Transverse colon (tissue), 4 donors: ENCODE measurements at regions not wholly inside any gene's neighbourhood (a gene's known extent, or its start where the extent isn't known, plus 50 kb on each side); places are given as distances from the start of the nearest gene placed in this dataset.

Source experiments
- DNase-seq: peaks from one replicate; pipeline ENCODE4 v3.0.0-alpha.2; 2019
- H3K27ac ChIP-seq, 4 donors: fragments of 200-600 bp; sonication (generic); 2 replicates each; pipeline ENCODE4 v1.5.1; 2016 to 2018; ENCODE audit warnings: inconsistent platforms in 4 of 4
- H3K27me3 ChIP-seq: fragments of 200-600 bp; sonication (generic); 2 replicates; pipeline ENCODE4 v1.5.1; 2017; ENCODE audit warnings: inconsistent platforms
- H3K36me3 ChIP-seq, 4 donors: fragments of 200-600 bp; sonication (generic); 2 replicates each; pipeline ENCODE4 v1.5.1; 2017 to 2019; ENCODE audit warnings: inconsistent platforms in 4 of 4
- H3K4me1 ChIP-seq, 4 donors: fragments of 200-600 bp; sonication (generic); 2 replicates each; pipeline ENCODE4 v1.5.1; 2017 to 2020; ENCODE audit warnings: inconsistent platforms in 4 of 4
- H3K4me3 ChIP-seq, 4 donors: fragments of 200-600 bp; sonication (generic); 1 replicate in 1 of 4; 2 replicates in 3 of 4; pipeline versions ENCODE4 v1.5.1 to v1.6.1; 2017 to 2019; ENCODE audit warnings: inconsistent platforms in 4 of 4
- H3K9me3 ChIP-seq, 2 donors: fragments of 200-600 bp; sonication (generic); 2 replicates each; pipeline ENCODE4 v1.5.1; 2017 to 2019; ENCODE audit warnings: inconsistent platforms in 2 of 2
- EP300 ChIP-seq: sonication (generic); formaldehyde crosslinking; IDR thresholded peaks from one replicate; pipeline ENCODE4 v1.6.1; 2017; ENCODE audit warnings: antibody characterized with exemption, low read depth
- POLR2A ChIP-seq: fragments of 450-650 bp; IDR thresholded peaks from one replicate; pipeline ENCODE4 v1.6.1; 2016; ENCODE audit warnings: antibody characterized with exemption, mild to moderate bottlenecking, moderate library complexity
- POLR2AphosphoS5 ChIP-seq, 3 donors: sonication (generic); formaldehyde crosslinking; IDR thresholded peaks; one replicate each; pipeline ENCODE4 v1.6.1; 2016; ENCODE audit warnings: antibody characterized with exemption in 3 of 3
- WGBS, 2 donors: methylation state at CpG; one replicate each; pipeline ENCODE4 v1.1.5; 2018; ENCODE audit warnings: low coverage in 1 of 2; 5-methylcytosine and 5-hydroxymethylcytosine counted together
- in situ Hi-C, 4 donors: fragments of 200-750 bp; cut with MboI; loops; one replicate each; pipeline versions ENCODE4 v1.15.0 to v1.15.1; 2017; ENCODE audit warnings: low sequenced_read_pairs in 3 of 4, low pct_ligation_motif_present in 1 of 4, low pct_unique_long_range_greater_than_20kb in 1 of 4
- intact Hi-C: fragments of 100-400 bp; cut with DNase I; formaldehyde crosslinking; loops from one replicate; pipeline ENCODE4 v1.15.1; 2023; ENCODE audit warnings: low total_unique reads
- TF ChIP-seq, protein P1 (sequence below), 5 experiments: fragments of 200-600 bp in 3 of 5; fragments of 450-650 bp in 2 of 5; sonication (generic) in 3 of 5; IDR thresholded peaks; 1 replicate in 2 of 5; 2 replicates in 3 of 5; pipeline ENCODE4 v1.5.1; 2016 to 2017; ENCODE audit warnings: antibody characterized with exemption in 5 of 5, inconsistent platforms in 3 of 5, mild to moderate bottlenecking in 2 of 5, moderate library complexity in 1 of 5

DNA sequence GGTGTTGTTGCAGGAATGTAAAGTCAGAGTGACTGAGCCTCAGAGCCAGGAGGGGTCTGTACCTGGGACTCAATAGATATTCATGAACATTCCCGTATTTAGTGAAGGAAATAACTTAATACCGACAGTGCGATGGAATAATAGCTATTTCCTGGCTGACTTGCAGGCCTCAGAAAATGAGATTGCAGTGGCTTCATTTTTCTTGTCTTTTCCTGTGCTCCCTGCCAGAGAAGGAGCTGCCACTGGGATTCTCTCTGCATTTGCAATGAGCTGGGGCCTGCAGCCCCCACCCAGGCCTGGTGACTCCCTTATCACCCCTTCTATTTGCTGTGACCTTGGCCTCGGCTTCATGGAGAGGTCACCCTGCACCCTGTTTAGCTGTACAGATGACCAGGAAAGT is 173.4 kb downstream of the MIAT start:
- WGBS, 2 donors, result 93% methylated on average over 4 of the region's 4 CpGs; no CpG with 5 or more reads in 1 of the 2 donors
- Histone ChIP-seq H3K27me3 (no peaks in the 10 kb centered on the region), H3K4me1 (no peaks in the 10 kb centered on the region), H3K27ac (no peak overlapping the region), H3K4me3 (no peak overlapping the region), H3K9me3 (no peaks in the 10 kb centered on the region), H3K36me3 (no peaks in the 10 kb centered on the region)
- intact Hi-C loops (no loop called here), in situ Hi-C loops (no loop called here)
- no peak for DNase-seq
- TF ChIP-seq, protein P1, sequence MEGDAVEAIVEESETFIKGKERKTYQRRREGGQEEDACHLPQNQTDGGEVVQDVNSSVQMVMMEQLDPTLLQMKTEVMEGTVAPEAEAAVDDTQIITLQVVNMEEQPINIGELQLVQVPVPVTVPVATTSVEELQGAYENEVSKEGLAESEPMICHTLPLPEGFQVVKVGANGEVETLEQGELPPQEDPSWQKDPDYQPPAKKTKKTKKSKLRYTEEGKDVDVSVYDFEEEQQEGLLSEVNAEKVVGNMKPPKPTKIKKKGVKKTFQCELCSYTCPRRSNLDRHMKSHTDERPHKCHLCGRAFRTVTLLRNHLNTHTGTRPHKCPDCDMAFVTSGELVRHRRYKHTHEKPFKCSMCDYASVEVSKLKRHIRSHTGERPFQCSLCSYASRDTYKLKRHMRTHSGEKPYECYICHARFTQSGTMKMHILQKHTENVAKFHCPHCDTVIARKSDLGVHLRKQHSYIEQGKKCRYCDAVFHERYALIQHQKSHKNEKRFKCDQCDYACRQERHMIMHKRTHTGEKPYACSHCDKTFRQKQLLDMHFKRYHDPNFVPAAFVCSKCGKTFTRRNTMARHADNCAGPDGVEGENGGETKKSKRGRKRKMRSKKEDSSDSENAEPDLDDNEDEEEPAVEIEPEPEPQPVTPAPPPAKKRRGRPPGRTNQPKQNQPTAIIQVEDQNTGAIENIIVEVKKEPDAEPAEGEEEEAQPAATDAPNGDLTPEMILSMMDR (IDR thresholded peaks at IDR 0.05), result no peak
- no peak for TF ChIP-seq EP300
- TF ChIP-seq POLR2AphosphoS5 (IDR thresholded peaks at IDR 0.05), result no peak
- TF ChIP-seq POLR2A, result no peak

DNA sequence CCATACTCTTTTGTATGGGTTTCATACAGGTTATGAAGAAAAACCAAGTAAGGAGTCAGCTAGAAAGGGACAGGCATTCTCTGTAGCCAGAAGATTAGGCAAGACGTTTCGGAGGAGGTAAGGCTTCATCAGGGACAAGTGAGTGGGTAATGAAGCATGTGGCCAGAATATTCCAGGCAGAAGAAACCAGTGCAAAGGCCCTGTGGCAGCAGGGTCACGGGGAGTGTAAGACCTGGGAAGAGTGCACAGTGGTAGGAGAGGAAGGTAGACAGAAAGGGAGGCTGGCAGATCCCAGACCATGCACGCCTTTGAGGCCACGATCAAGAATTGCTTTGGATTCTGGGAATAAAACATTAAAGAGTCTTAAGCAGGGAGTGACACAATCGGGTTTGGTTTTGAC is 177.6 kb downstream of the MIAT start:
- Histone ChIP-seq H3K9me3 (no peaks in the 10 kb centered on the region), H3K27me3 (no peaks in the 10 kb centered on the region), H3K4me3 (no peak overlapping the region), H3K4me1 (no peaks in the 10 kb centered on the region), H3K27ac (no peak overlapping the region), H3K36me3 (no peaks in the 10 kb centered on the region)
- in situ Hi-C loops, result no loop called here
- intact Hi-C loops, result no loop called here
- DNase-seq, result no peak
- TF ChIP-seq POLR2AphosphoS5 (IDR thresholded peaks at IDR 0.05) (no peak), POLR2A (no peak), EP300 (no peak)
- TF ChIP-seq, protein P1 (IDR thresholded peaks at IDR 0.05), result no peak
- WGBS, 2 donors, result 89 to 97% methylated on average over 6 of the region's 6 CpGs

DNA sequence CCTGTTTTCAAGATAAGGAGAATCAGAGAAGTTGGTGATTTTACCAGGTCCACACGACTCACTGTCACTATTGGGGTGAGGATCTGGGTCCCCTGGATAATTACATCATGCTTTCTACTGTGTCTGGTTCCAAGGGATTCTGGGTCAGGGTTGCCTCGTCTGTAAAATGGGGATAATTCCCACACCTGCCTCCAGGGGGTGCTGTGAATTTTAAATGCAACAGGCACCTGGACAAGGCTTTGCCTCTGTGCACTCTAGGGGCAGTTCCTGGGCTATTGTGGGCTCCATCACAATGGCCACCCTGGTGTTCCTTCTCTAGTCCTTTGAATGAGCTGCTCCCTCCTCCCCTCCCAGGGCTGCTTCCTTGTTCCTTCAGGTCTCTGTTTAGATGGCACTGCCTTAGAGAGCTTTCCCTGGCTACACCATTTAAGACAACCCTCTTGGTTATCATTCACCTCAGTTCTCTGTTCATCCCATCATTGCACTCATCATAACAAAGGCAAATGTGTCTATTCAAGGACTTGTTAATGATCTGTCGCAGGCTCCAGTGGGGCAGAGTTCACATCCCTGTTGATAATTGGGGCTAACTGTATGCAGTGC is 178.6 kb downstream of the MIAT start:
- peak; percentile 44 for DNase-seq
- H3K4me3 ChIP-seq, result no peak overlapping the region
- TF ChIP-seq, protein P1 (IDR thresholded peaks at IDR 0.05), result peak; percentile 55 to 66 (median 59)
- TF ChIP-seq POLR2A, result no peak
- TF ChIP-seq POLR2AphosphoS5 (IDR thresholded peaks at IDR 0.05), result no peak
- no peaks in the 10 kb centered on the region for H3K27me3 ChIP-seq
- in situ Hi-C loops (no loop called here), intact Hi-C loops (no loop called here)
- no peaks in the 10 kb centered on the region for H3K36me3 ChIP-seq
- no peaks in the 10 kb centered on the region for H3K4me1 ChIP-seq
- no peaks in the 10 kb centered on the region for H3K9me3 ChIP-seq
- WGBS, 2 donors, result 40 to 86% methylated on average over 1 to 3 of the region's 3 CpGs
- no peak overlapping the region for H3K27ac ChIP-seq

DNA sequence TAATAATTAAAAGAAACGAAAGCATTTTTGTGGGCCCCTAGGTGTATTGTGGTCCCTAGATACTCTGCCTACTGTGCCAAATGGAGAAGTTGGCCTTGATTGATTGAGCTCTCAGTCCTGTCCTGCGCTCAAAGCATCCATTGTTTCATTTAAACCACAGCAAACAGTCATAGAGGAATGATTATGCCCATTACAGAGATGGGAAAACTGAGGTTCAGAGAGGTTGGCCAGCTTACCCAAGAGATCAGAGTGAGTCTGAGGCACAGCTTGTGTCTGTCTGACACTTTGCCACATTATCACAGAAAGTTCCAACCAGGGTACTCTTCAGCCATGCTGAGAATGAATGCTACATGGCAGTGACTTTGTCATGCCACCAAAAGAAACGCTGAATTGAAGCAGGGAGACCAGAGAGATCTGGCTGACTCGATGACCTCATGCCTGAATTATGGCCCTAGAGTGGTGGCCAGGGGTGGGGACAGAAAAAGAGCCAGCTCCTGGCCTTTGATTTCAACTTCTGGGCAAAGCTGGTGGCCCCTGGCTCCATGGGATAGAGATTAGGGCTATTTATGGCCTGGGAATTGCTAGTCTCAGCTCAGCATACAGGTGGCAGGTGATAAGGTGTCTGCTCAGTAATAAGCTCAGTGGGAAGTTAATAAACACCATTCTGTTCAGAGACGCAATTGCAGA is 180.5 kb downstream of the MIAT start:
- no peaks in the 10 kb centered on the region for H3K36me3 ChIP-seq
- H3K4me1 ChIP-seq, result no peaks in the 10 kb centered on the region
- TF ChIP-seq, protein P1 (IDR thresholded peaks at IDR 0.05), result no peak
- TF ChIP-seq EP300 (no peak), POLR2AphosphoS5 (IDR thresholded peaks at IDR 0.05) (no peak), POLR2A (no peak)
- H3K27ac ChIP-seq, result no peak overlapping the region
- no peaks in the 10 kb centered on the region for H3K9me3 ChIP-seq
- no peak overlapping the region for H3K4me3 ChIP-seq
- in situ Hi-C loops, result no loop called here
- DNase-seq, result no peak
- 31 to 90% methylated on average over 2 to 5 of the region's 5 CpGs for WGBS, 2 donors
- H3K27me3 ChIP-seq, result no peaks in the 10 kb centered on the region
- intact Hi-C loops, result no loop called here
